ENCODE measurements at regions not wholly inside any gene's neighbourhood (a gene's known extent, or its start where the extent isn't known, plus 50 kb on each side); places are given as distances from the start of the nearest gene placed in this dataset.

DNA sequence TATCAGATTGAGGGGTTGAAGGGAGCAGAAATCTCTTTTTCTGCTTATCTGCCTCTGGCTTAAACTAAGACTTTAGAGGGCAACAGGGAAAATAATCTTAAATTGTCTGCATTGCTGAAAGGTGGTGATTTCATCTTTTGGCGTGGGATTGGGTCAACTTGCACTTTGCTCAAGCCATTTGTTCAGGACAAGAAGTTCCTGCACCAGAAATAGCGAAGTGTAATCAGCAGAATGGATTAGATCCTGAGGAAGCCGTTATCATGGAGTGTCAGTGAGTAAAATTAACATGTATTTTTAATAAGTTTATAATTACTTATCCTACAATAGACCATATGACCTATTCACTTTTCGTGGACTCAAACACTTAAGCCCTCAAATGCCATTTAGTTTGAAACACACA lies 249.3 kb downstream of the CD83 start:
- TF ChIP-seq GATA3 (IDR thresholded peaks at IDR 0.05; ENCODE audit: low read depth, low read length) (no peak), GATA2 (IDR thresholded peaks at IDR 0.05; ENCODE audit: low read depth, low read length) (no peak)
